ENCODE measurements at regions not wholly inside any gene's neighbourhood (a gene's known extent, or its start where the extent isn't known, plus 50 kb on each side); places are given as distances from the start of the nearest gene placed in this dataset.

- Histone ChIP-seq H3K4me3 (no peak overlapping the region), H3K9me3 (no peaks in the 10 kb centered on the region), H3K4me1 (no peaks in the 10 kb centered on the region), H3K27me3 (no peaks in the 10 kb centered on the region), H3K36me3 (no peaks in the 10 kb centered on the region), H3K27ac (no peak overlapping the region)
- no peak for DNase-seq
- intact Hi-C loops (cut with DNase I; ENCODE audit: low total_unique reads) = no loop called here
- TF ChIP-seq CTCF (IDR thresholded peaks at IDR 0.05) = no peak
- TF ChIP-seq POLR2A (IDR thresholded peaks at IDR 0.05) = no peak
These were observed 99.8 kb upstream of the GJB6 start for GRCh38 chr13:20331949-20332348.

- intact Hi-C loops (cut with DNase I; ENCODE audit: low total_unique reads) = no loop called here
- Histone ChIP-seq H3K4me3 (no peak overlapping the region), H3K27ac (no peak overlapping the region), H3K9me3 (no peaks in the 10 kb centered on the region), H3K36me3 (no peaks in the 10 kb centered on the region), H3K4me1 (no peaks in the 10 kb centered on the region), H3K27me3 (no peaks in the 10 kb centered on the region)
- no peak for DNase-seq
- TF ChIP-seq POLR2A (IDR thresholded peaks at IDR 0.05) (no peak), CTCF (IDR thresholded peaks at IDR 0.05) (no peak)
These were observed 99.3 kb upstream of the GJB6 start for GRCh38 chr13:20331419-20331818.

- Histone ChIP-seq H3K36me3 (no peaks in the 10 kb centered on the region), H3K9me3 (no peaks in the 10 kb centered on the region)
These were observed 94.7 kb upstream of the GJB6 start for GRCh38 chr13:20326809-20327208.

GRCh38 chr13:20326276-20326675 lies 94.2 kb upstream of the GJB6 start:
- Histone ChIP-seq H3K4me3 (no peak overlapping the region), H3K27me3 (no peaks in the 10 kb centered on the region), H3K4me1 (no peaks in the 10 kb centered on the region), H3K27ac (no peak overlapping the region), H3K36me3 (no peaks in the 10 kb centered on the region), H3K9me3 (no peaks in the 10 kb centered on the region)
- DNase-seq = no peak
- intact Hi-C loops (cut with DNase I; ENCODE audit: low total_unique reads) = no loop called here
- TF ChIP-seq CTCF (IDR thresholded peaks at IDR 0.05) (no peak), POLR2A (IDR thresholded peaks at IDR 0.05) (no peak)

More at GRCh38 chr13:20326809-20327208, 94.7 kb upstream of the GJB6 start:
- Histone ChIP-seq H3K27me3 (no peaks in the 10 kb centered on the region), H3K4me1 (no peaks in the 10 kb centered on the region), H3K4me3 (no peak overlapping the region), H3K27ac (no peak overlapping the region)
- intact Hi-C loops (cut with DNase I; ENCODE audit: low total_unique reads) = no loop called here
- TF ChIP-seq CTCF (IDR thresholded peaks at IDR 0.05) = no peak
- TF ChIP-seq POLR2A (IDR thresholded peaks at IDR 0.05) = no peak
- no peak for DNase-seq

- H3K36me3 ChIP-seq = no peaks in the 10 kb centered on the region
- H3K4me1 ChIP-seq = no peaks in the 10 kb centered on the region
- intact Hi-C loops (cut with DNase I; ENCODE audit: low total_unique reads) = no loop called here
- no peak for DNase-seq
- H3K9me3 ChIP-seq = no peaks in the 10 kb centered on the region
- no peak overlapping the region for H3K4me3 ChIP-seq
- no peak overlapping the region for H3K27ac ChIP-seq
- H3K27me3 ChIP-seq = no peaks in the 10 kb centered on the region
- TF ChIP-seq CTCF (IDR thresholded peaks at IDR 0.05) (no peak), POLR2A (IDR thresholded peaks at IDR 0.05) (no peak)
These were observed 88.8 kb upstream of the GJB6 start for GRCh38 chr13:20320885-20321284.

Data from uterus (tissue), 3 donors.